ENCODE measurements at regions not wholly inside any gene's neighbourhood (a gene's known extent, or its start where the extent isn't known, plus 50 kb on each side); places are given as distances from the start of the nearest gene placed in this dataset.

- TF ChIP-seq POLR2A (IDR thresholded peaks at IDR 0.05) (no peak), POLR2AphosphoS5 (IDR thresholded peaks at IDR 0.05; ENCODE audit: insufficient read depth in 1 of 2, low read depth in 1 of 2) (no peak)
- TF ChIP-seq, protein P1, sequence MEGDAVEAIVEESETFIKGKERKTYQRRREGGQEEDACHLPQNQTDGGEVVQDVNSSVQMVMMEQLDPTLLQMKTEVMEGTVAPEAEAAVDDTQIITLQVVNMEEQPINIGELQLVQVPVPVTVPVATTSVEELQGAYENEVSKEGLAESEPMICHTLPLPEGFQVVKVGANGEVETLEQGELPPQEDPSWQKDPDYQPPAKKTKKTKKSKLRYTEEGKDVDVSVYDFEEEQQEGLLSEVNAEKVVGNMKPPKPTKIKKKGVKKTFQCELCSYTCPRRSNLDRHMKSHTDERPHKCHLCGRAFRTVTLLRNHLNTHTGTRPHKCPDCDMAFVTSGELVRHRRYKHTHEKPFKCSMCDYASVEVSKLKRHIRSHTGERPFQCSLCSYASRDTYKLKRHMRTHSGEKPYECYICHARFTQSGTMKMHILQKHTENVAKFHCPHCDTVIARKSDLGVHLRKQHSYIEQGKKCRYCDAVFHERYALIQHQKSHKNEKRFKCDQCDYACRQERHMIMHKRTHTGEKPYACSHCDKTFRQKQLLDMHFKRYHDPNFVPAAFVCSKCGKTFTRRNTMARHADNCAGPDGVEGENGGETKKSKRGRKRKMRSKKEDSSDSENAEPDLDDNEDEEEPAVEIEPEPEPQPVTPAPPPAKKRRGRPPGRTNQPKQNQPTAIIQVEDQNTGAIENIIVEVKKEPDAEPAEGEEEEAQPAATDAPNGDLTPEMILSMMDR (IDR thresholded peaks at IDR 0.05): no peak
Observed at GRCh38 chr9:108626743-108627142, 229.0 kb downstream of the ACTL7B start.

All from vagina (tissue), 2 donors.